IPS-NIHi7 (cell line): ENCODE measurements at regions not wholly inside any gene's neighbourhood (a gene's known extent, or its start where the extent isn't known, plus 50 kb on each side); places are given as distances from the start of the nearest gene placed in this dataset.

Experiments used
- DNase-seq: peaks from one replicate; pipeline ENCODE4 v3.0.0; 2012; ENCODE audit warnings: mixed read lengths; ENCODE audit errors: extremely low spot score

- peak; percentile 72 for DNase-seq
Observed at GRCh38 chr1:38291906-38292521, 245.4 kb upstream of the POU3F1 start.

GRCh38 chr1:38291336-38291735, 244.7 kb upstream of the POU3F1 start:
- no peak for DNase-seq

- DNase-seq = no peak
Observed at GRCh38 chr1:38289034-38289433, 242.4 kb upstream of the POU3F1 start.

GRCh38 chr1:38287547-38287946, 241.0 kb upstream of the POU3F1 start:
- DNase-seq = peak; percentile 8

GRCh38 chr1:38287036-38287435, 240.4 kb upstream of the POU3F1 start:
- peak; percentile 4 for DNase-seq

- DNase-seq = peak; percentile 44
Observed at GRCh38 chr1:38285807-38286530, 239.4 kb upstream of the POU3F1 start.

GRCh38 chr1:38284953-38285352, 238.4 kb upstream of the POU3F1 start:
- peak; percentile 7 for DNase-seq

- DNase-seq = no peak
Observed at GRCh38 chr1:38283696-38284470, 237.3 kb upstream of the POU3F1 start.

- DNase-seq = no peak
Observed at GRCh38 chr1:38279148-38279547, 232.6 kb upstream of the POU3F1 start.

- DNase-seq = no peak
Observed at GRCh38 chr1:38277646-38278045, 231.1 kb upstream of the POU3F1 start.

GRCh38 chr1:38275960-38276359, 229.4 kb upstream of the POU3F1 start:
- no peak for DNase-seq

- DNase-seq = no peak
Observed at GRCh38 chr1:38274974-38275373, 228.4 kb upstream of the POU3F1 start.

- DNase-seq = no peak
Observed at GRCh38 chr1:38273196-38273804, 226.7 kb upstream of the POU3F1 start.

GRCh38 chr1:38272515-38272914, 225.9 kb upstream of the POU3F1 start:
- DNase-seq = no peak

GRCh38 chr1:38270849-38271633, 224.4 kb upstream of the POU3F1 start:
- DNase-seq = no peak

- peak; percentile 88 for DNase-seq
Observed at GRCh38 chr1:38269923-38270848, 223.6 kb upstream of the POU3F1 start.

- DNase-seq = no peak
Observed at GRCh38 chr1:38268226-38268625, 221.6 kb upstream of the POU3F1 start.

GRCh38 chr1:38267037-38268036, 220.7 kb upstream of the POU3F1 start:
- no peak for DNase-seq

GRCh38 chr1:38266197-38266520, 219.6 kb upstream of the POU3F1 start:
- no peak for DNase-seq
